Loucy (cell line): ENCODE measurements at regions not wholly inside any gene's neighbourhood (a gene's known extent, or its start where the extent isn't known, plus 50 kb on each side); places are given as distances from the start of the nearest gene placed in this dataset.

Experiments
- CTCF ChIP-seq: fragments of 200-600 bp; sonication (generic); conservative IDR thresholded peaks from 2 replicates; pipeline ENCODE4 v1.5.1; 2014; ENCODE audit warnings: mild to moderate bottlenecking, antibody characterized with exemption, low read length
- EZH2phosphoT487 ChIP-seq: fragments of 200-600 bp; IDR thresholded peaks from 2 replicates; pipeline ENCODE4 v1.6.1; 2018; ENCODE audit warnings: antibody characterized with exemption, mild to moderate bottlenecking, moderate library complexity, borderline replicate concordance

GRCh38 chrX:7574325-7574724 is 268.6 kb upstream of the VCX start:
- TF ChIP-seq CTCF: no peak
- TF ChIP-seq EZH2phosphoT487: no peak
